Fibroblast of upper back skin (primary cell): ENCODE measurements at regions not wholly inside any gene's neighbourhood (a gene's known extent, or its start where the extent isn't known, plus 50 kb on each side); places are given as distances from the start of the nearest gene placed in this dataset.
"Not testable (repeated sequence)": the region's sequence is repeated elsewhere in the genome, so short reads cannot be mapped to it uniquely, and the experiment has no call there.

Source experiments
- DNase-seq: peaks from one replicate; pipeline ENCODE4 v3.0.0-alpha.2; 2013

- DNase-seq = no peak
These were observed 57.8 kb downstream of the OR2B2 start for GRCh38 chr6:27854421-27854820.

GRCh38 chr6:27851440-27851839 lies 60.8 kb downstream of the OR2B2 start:
- DNase-seq = no peak

- DNase-seq = not testable (repeated sequence)
These were observed 63.2 kb downstream of the OR2B2 start for GRCh38 chr6:27849001-27849400.

GRCh38 chr6:27847706-27848105 lies 64.5 kb downstream of the OR2B2 start:
- DNase-seq = peak; percentile 28

- DNase-seq = no peak
These were observed 71.6 kb downstream of the OR2B2 start for GRCh38 chr6:27840572-27840971.

GRCh38 chr6:27839626-27840475 lies 72.3 kb downstream of the OR2B2 start:
- DNase-seq = peak; percentile 91

GRCh38 chr6:27838945-27839625 lies 73.1 kb downstream of the OR2B2 start:
- no peak for DNase-seq

GRCh38 chr6:27838058-27838944 lies 73.9 kb downstream of the OR2B2 start:
- peak; percentile 100 for DNase-seq

- peak; percentile 37 for DNase-seq
These were observed 74.6 kb downstream of the OR2B2 start for GRCh38 chr6:27837625-27838057.

- DNase-seq = peak; percentile 86
These were observed 75.2 kb downstream of the OR2B2 start for GRCh38 chr6:27836783-27837624.

GRCh38 chr6:27836141-27836782 lies 75.9 kb downstream of the OR2B2 start:
- no peak for DNase-seq

GRCh38 chr6:27834879-27835549 lies 77.2 kb downstream of the OR2B2 start:
- no peak for DNase-seq

GRCh38 chr6:27834384-27834783 lies 77.8 kb downstream of the OR2B2 start:
- no peak for DNase-seq

GRCh38 chr6:27831434-27832081 lies 80.6 kb downstream of the OR2B2 start:
- peak; percentile 73 for DNase-seq

- DNase-seq = not testable (repeated sequence)
These were observed 81.4 kb downstream of the OR2B2 start for GRCh38 chr6:27830600-27831433.

- DNase-seq = no peak
These were observed 82.0 kb downstream of the OR2B2 start for GRCh38 chr6:27830212-27830599.

- no peak for DNase-seq
These were observed 82.6 kb downstream of the OR2B2 start for GRCh38 chr6:27829453-27830211.

GRCh38 chr6:27827477-27827876 lies 84.7 kb downstream of the OR2B2 start:
- not testable (repeated sequence) for DNase-seq

- DNase-seq = not testable (repeated sequence)
These were observed 85.6 kb downstream of the OR2B2 start for GRCh38 chr6:27826612-27826985.
